Loucy (cell line): ENCODE measurements at regions not wholly inside any gene's neighbourhood (a gene's known extent, or its start where the extent isn't known, plus 50 kb on each side); places are given as distances from the start of the nearest gene placed in this dataset.

Source experiments
- CTCF ChIP-seq: fragments of 200-600 bp; sonication (generic); conservative IDR thresholded peaks from 2 replicates; pipeline ENCODE4 v1.5.1; 2014; ENCODE audit warnings: mild to moderate bottlenecking, antibody characterized with exemption, low read length
- EZH2phosphoT487 ChIP-seq: fragments of 200-600 bp; IDR thresholded peaks from 2 replicates; pipeline ENCODE4 v1.6.1; 2018; ENCODE audit warnings: antibody characterized with exemption, mild to moderate bottlenecking, moderate library complexity, borderline replicate concordance

- no peak for TF ChIP-seq CTCF
- no peak for TF ChIP-seq EZH2phosphoT487
These were observed 66.3 kb upstream of the COMTD1 start for GRCh38 chr10:75302029-75302428.
